Hematopoietic multipotent progenitor cell treated with erythropoietin and hydrocortisone succinate and interleukin-3 and kit ligand, for 8 days (in vitro differentiated cells): ENCODE measurements at regions not wholly inside any gene's neighbourhood (a gene's known extent, or its start where the extent isn't known, plus 50 kb on each side); places are given as distances from the start of the nearest gene placed in this dataset.

ENCODE experiments used
- DNase-seq: peaks from one replicate; pipeline ENCODE4 v3.0.0-alpha.2; 2015

GRCh38 chr1:172810480-172811175 is 151.7 kb downstream of the FASLG start:
- no peak for DNase-seq

- DNase-seq, result no peak
These were observed 152.8 kb downstream of the FASLG start for GRCh38 chr1:172811694-172812093.

- no peak for DNase-seq
These were observed 153.2 kb downstream of the FASLG start for GRCh38 chr1:172812118-172812517.

- no peak for DNase-seq
These were observed 154.4 kb downstream of the FASLG start for GRCh38 chr1:172813330-172813729.

- DNase-seq, result no peak
These were observed 155.5 kb downstream of the FASLG start for GRCh38 chr1:172814428-172814827.

GRCh38 chr1:172815740-172816139 is 156.8 kb downstream of the FASLG start:
- no peak for DNase-seq

GRCh38 chr1:172818841-172819527 is 160.1 kb downstream of the FASLG start:
- no peak for DNase-seq

GRCh38 chr1:172820475-172821158 is 161.7 kb downstream of the FASLG start:
- no peak for DNase-seq

GRCh38 chr1:172821609-172822274 is 162.8 kb downstream of the FASLG start:
- peak; percentile 98 for DNase-seq

GRCh38 chr1:172822886-172823285 is 164.0 kb downstream of the FASLG start:
- no peak for DNase-seq

- DNase-seq, result no peak
These were observed 164.6 kb downstream of the FASLG start for GRCh38 chr1:172823534-172823933.

- no peak for DNase-seq
These were observed 165.3 kb downstream of the FASLG start for GRCh38 chr1:172824209-172824608.

- peak; percentile 62 for DNase-seq
These were observed 167.3 kb downstream of the FASLG start for GRCh38 chr1:172826096-172826741.

- no peak for DNase-seq
These were observed 168.4 kb downstream of the FASLG start for GRCh38 chr1:172827301-172827700.

- DNase-seq, result peak; percentile 36
These were observed 168.9 kb downstream of the FASLG start for GRCh38 chr1:172827841-172828240.

GRCh38 chr1:172832006-172832725 is 173.3 kb downstream of the FASLG start:
- DNase-seq, result no peak

GRCh38 chr1:172833954-172834353 is 175.1 kb downstream of the FASLG start:
- DNase-seq, result no peak

- DNase-seq, result no peak
These were observed 175.7 kb downstream of the FASLG start for GRCh38 chr1:172834609-172835008.

- no peak for DNase-seq
These were observed 176.9 kb downstream of the FASLG start for GRCh38 chr1:172835834-172836233.

GRCh38 chr1:172837816-172838679 is 179.1 kb downstream of the FASLG start:
- DNase-seq, result no peak

GRCh38 chr1:172838680-172839313 is 179.9 kb downstream of the FASLG start:
- DNase-seq, result no peak
